Thoracic aorta (tissue), 2 donors: ENCODE measurements at regions not wholly inside any gene's neighbourhood (a gene's known extent, or its start where the extent isn't known, plus 50 kb on each side); places are given as distances from the start of the nearest gene placed in this dataset.

ENCODE experiments used
- ATAC-seq: fragments of 150-250 bp; one replicate; pipeline ENCODE4 v1.8.0; 2017; ENCODE audit warnings: low read depth; ENCODE audit not compliant: insufficient number of reproducible peaks, low FRiP score
- DNase-seq: peaks from one replicate; pipeline ENCODE4 v3.0.0-alpha.2; 2020; ENCODE audit warnings: low spot score
- H3K27ac ChIP-seq, 2 donors: fragments of 200-600 bp; sonication (generic); 1 replicate in 1 of 2; 2 replicates in 1 of 2; pipeline ENCODE4 v1.5.1; 2016; ENCODE audit warnings: mild to moderate bottlenecking in 2 of 2, moderate library complexity in 2 of 2
- H3K27me3 ChIP-seq: fragments of 200-600 bp; sonication (generic); replicated peaks from 2 replicates; pipeline ENCODE4 v1.6.0; 2016; ENCODE audit warnings: mild to moderate bottlenecking; ENCODE audit not compliant: insufficient read depth
- H3K36me3 ChIP-seq: fragments of 200-600 bp; sonication (generic); one replicate; pipeline ENCODE4 v1.5.1; 2016
- H3K4me1 ChIP-seq, 2 donors: fragments of 200-600 bp; sonication (generic); 1 replicate in 1 of 2; 2 replicates in 1 of 2; pipeline versions ENCODE4 v1.5.1 to v1.6.0; 2016; ENCODE audit warnings: low read depth in 2 of 2, mild to moderate bottlenecking in 1 of 2; ENCODE audit not compliant: control insufficient read depth in 1 of 2
- H3K4me3 ChIP-seq: fragments of 200-600 bp; sonication (generic); 2 replicates; pipeline ENCODE4 v1.5.1; 2016; ENCODE audit warnings: mild to moderate bottlenecking
- H3K9me3 ChIP-seq: fragments of 200-600 bp; sonication (generic); 2 replicates; pipeline ENCODE4 v1.5.1; 2016
- CTCF ChIP-seq: fragments of 200-600 bp; sonication (generic); IDR thresholded peaks from one replicate; pipeline ENCODE4 v1.5.1; 2019; ENCODE audit warnings: antibody characterized with exemption

- H3K36me3 ChIP-seq: no peaks in the 10 kb centered on the region
- TF ChIP-seq CTCF: no peak
- no peak overlapping the region for H3K4me3 ChIP-seq
- no peaks in the 10 kb centered on the region for H3K9me3 ChIP-seq
- no peak for DNase-seq
- no peak overlapping the region for H3K27ac ChIP-seq
- H3K27me3 ChIP-seq: no peaks in the 10 kb centered on the region
- no peak for ATAC-seq
- H3K4me1 ChIP-seq: no peaks in the 10 kb centered on the region
These were observed 296.5 kb upstream of the GYPC start for GRCh38 chr2:126359494-126359893.

- H3K36me3 ChIP-seq: no peaks in the 10 kb centered on the region
- TF ChIP-seq CTCF: no peak
These were observed 288.6 kb upstream of the GYPC start for GRCh38 chr2:126367361-126367760.

GRCh38 chr2:126368758-126369157 is 287.2 kb upstream of the GYPC start:
- H3K27ac ChIP-seq: no peak overlapping the region
- no peak for ATAC-seq
- DNase-seq: no peak
- no peaks in the 10 kb centered on the region for H3K9me3 ChIP-seq
- H3K27me3 ChIP-seq: no peaks in the 10 kb centered on the region
- no peak overlapping the region for H3K4me3 ChIP-seq
- H3K36me3 ChIP-seq: no peaks in the 10 kb centered on the region
- H3K4me1 ChIP-seq: peaks cover 0 to 11% of the 10 kb centered on the region in 2 donors
- no peak for TF ChIP-seq CTCF

More at GRCh38 chr2:126367361-126367760, 288.6 kb upstream of the GYPC start:
- Histone ChIP-seq H3K27ac (no peak overlapping the region), H3K9me3 (no peaks in the 10 kb centered on the region), H3K4me3 (no peak overlapping the region), H3K4me1 (peaks cover 0 to 11% of the 10 kb centered on the region in 2 donors), H3K27me3 (no peaks in the 10 kb centered on the region)
- ATAC-seq: no peak
- no peak for DNase-seq

- no peak overlapping the region for H3K27ac ChIP-seq
- TF ChIP-seq CTCF: no peak
- H3K27me3 ChIP-seq: no peaks in the 10 kb centered on the region
- no peaks in the 10 kb centered on the region for H3K9me3 ChIP-seq
- no peak for DNase-seq
- ATAC-seq: no peak
- H3K4me3 ChIP-seq: no peak overlapping the region
- peaks cover 0 to 11% of the 10 kb centered on the region in 2 donors for H3K4me1 ChIP-seq
- no peaks in the 10 kb centered on the region for H3K36me3 ChIP-seq
These were observed 285.8 kb upstream of the GYPC start for GRCh38 chr2:126370201-126370600.

GRCh38 chr2:126372406-126372805 is 283.6 kb upstream of the GYPC start:
- no peaks in the 10 kb centered on the region for H3K27me3 ChIP-seq
- no peak overlapping the region for H3K4me3 ChIP-seq
- ATAC-seq (no peak), DNase-seq (no peak)
- H3K9me3 ChIP-seq: no peaks in the 10 kb centered on the region
- no peaks in the 10 kb centered on the region for H3K36me3 ChIP-seq
- no peak for TF ChIP-seq CTCF
- H3K4me1 ChIP-seq: peaks cover 0 to 11% of the 10 kb centered on the region in 2 donors
- H3K27ac ChIP-seq: no peak overlapping the region
